ENCODE measurements at regions not wholly inside any gene's neighbourhood (a gene's known extent, or its start where the extent isn't known, plus 50 kb on each side); places are given as distances from the start of the nearest gene placed in this dataset.
"Not testable (repeated sequence)": the region's sequence is repeated elsewhere in the genome, so short reads cannot be mapped to it uniquely, and the experiment has no call there.

DNA sequence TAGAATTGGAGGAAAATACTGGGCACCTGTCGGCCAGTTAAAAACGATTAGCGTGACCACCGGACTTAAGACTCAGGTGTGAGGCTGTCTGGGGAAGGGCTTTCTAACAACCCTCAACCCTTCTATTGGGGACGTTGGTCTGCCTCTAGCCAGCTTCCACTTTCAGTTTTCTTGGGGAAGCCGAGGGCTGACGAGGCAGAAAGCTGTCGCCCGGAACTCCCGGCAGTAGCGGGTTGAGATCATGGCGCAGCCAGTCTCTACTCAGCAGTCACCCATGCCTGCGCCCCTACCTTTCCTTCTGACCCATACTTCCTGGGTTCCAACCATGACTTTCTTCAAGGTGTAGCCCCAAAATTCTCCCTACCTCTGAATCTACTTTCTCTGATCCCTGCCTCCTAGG is 1424.1 kb downstream of the SLITRK1 start:
- no peak overlapping the region for H3K9ac ChIP-seq (ENCODE audit: low read length in 3 of 3)
- DNase-seq (peak in 1 of 5 donors; percentile 41), FAIRE-seq (no peak)
- TF ChIP-seq, protein P1, sequence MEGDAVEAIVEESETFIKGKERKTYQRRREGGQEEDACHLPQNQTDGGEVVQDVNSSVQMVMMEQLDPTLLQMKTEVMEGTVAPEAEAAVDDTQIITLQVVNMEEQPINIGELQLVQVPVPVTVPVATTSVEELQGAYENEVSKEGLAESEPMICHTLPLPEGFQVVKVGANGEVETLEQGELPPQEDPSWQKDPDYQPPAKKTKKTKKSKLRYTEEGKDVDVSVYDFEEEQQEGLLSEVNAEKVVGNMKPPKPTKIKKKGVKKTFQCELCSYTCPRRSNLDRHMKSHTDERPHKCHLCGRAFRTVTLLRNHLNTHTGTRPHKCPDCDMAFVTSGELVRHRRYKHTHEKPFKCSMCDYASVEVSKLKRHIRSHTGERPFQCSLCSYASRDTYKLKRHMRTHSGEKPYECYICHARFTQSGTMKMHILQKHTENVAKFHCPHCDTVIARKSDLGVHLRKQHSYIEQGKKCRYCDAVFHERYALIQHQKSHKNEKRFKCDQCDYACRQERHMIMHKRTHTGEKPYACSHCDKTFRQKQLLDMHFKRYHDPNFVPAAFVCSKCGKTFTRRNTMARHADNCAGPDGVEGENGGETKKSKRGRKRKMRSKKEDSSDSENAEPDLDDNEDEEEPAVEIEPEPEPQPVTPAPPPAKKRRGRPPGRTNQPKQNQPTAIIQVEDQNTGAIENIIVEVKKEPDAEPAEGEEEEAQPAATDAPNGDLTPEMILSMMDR (IDR thresholded peaks at IDR 0.05; ENCODE audit: borderline replicate concordance, extremely low read depth, insufficient read depth) = no peak
- no peaks in the 10 kb centered on the region for H3K27me3 ChIP-seq (ENCODE audit: control insufficient read depth, insufficient read depth, low read length)
- no peak overlapping the region for H3K27ac ChIP-seq (ENCODE audit: low read depth in 2 of 2, low read length in 2 of 2)
- no peaks in the 10 kb centered on the region for H3K4me1 ChIP-seq (ENCODE audit: control insufficient read depth in 2 of 3, insufficient read depth in 2 of 3, low read depth in 1 of 3, low read length in 3 of 3)
- intact Hi-C loops (cut with DNase I) = no loop called here
- H3K36me3 ChIP-seq (ENCODE audit: control insufficient read depth in 2 of 3, insufficient read depth in 3 of 3, low read length in 3 of 3) = no peaks in the 10 kb centered on the region
- no peaks in the 10 kb centered on the region for H3K9me3 ChIP-seq (ENCODE audit: control insufficient read depth in 2 of 3, insufficient read depth in 1 of 3, low read length in 3 of 3)
- H3K4me3 ChIP-seq (ENCODE audit: low read length in 3 of 3) = no peak overlapping the region

DNA sequence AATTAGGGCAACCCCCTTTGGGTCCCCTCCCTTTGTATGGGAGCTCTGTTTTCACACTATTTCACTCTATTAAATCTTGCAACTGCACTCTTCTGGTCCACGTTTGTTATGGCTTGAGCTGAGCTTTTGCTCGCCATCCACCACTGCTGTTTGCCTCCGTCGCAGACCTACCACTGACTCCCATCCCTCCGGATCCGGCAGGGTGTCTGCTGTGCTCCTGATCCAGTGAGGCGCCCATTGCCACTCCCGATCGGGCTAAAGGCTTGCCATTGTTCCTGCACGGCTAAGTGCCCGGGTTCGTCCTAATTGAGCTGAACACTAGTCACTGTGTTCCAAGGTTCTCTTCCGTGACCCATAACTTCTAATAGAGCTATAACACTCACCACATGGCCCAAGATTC is 1424.7 kb downstream of the SLITRK1 start:
- H3K36me3 ChIP-seq (ENCODE audit: control insufficient read depth in 2 of 3, insufficient read depth in 3 of 3, low read length in 3 of 3); H3K4me1 ChIP-seq (ENCODE audit: control insufficient read depth in 2 of 3, insufficient read depth in 2 of 3, low read depth in 1 of 3, low read length in 3 of 3); H3K27me3 ChIP-seq (ENCODE audit: control insufficient read depth, insufficient read depth, low read length); FAIRE-seq; H3K9ac ChIP-seq (ENCODE audit: low read length in 3 of 3); H3K27ac ChIP-seq (ENCODE audit: low read depth in 2 of 2, low read length in 2 of 2); intact Hi-C loops (cut with DNase I); H3K9me3 ChIP-seq (ENCODE audit: control insufficient read depth in 2 of 3, insufficient read depth in 1 of 3, low read length in 3 of 3); H3K4me3 ChIP-seq (ENCODE audit: low read length in 3 of 3): not testable (repeated sequence)
- peak in 1 of 5 donors; percentile 36 for DNase-seq

DNA sequence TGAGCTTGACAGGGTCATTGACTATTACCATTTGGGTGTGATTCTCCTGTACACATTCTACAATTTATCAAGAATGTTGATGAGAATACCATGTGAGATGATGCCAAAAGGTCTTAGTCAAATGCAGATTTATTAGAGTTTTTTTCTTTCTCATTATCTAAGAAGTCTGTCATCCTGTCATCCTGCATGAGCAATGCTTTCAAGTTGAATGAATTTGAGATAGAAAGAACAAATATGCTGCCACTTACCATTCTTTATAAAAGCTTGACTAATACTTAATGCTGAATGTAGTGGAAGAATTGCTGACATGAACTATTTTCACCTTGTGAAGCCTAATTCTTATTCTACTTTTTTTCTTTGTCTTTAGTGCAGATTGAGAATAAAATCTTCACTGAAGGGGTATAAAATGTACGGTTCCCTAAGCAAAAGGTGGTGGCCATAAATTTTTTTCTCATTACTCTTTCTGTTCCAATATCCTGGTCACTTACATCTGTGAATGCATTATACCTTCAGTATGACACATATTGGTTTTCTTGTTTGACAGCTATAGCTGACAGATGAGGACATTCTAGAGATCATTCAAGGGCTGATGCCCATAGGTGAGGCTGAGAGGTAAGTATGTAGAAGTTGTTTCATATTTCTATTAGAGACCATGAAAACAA is 1434.7 kb downstream of the SLITRK1 start:
- TF ChIP-seq, protein P1 (IDR thresholded peaks at IDR 0.05; ENCODE audit: borderline replicate concordance, extremely low read depth, insufficient read depth) = no peak
- Histone ChIP-seq H3K27me3 (ENCODE audit: control insufficient read depth, insufficient read depth, low read length) (no peaks in the 10 kb centered on the region), H3K36me3 (ENCODE audit: control insufficient read depth in 2 of 3, insufficient read depth in 3 of 3, low read length in 3 of 3) (no peaks in the 10 kb centered on the region), H3K27ac (ENCODE audit: low read depth in 2 of 2, low read length in 2 of 2) (no peak overlapping the region), H3K4me3 (ENCODE audit: low read length in 3 of 3) (no peak overlapping the region), H3K4me1 (ENCODE audit: control insufficient read depth in 2 of 3, insufficient read depth in 2 of 3, low read depth in 1 of 3, low read length in 3 of 3) (no peaks in the 10 kb centered on the region), H3K9ac (ENCODE audit: low read length in 3 of 3) (no peak overlapping the region), H3K9me3 (ENCODE audit: control insufficient read depth in 2 of 3, insufficient read depth in 1 of 3, low read length in 3 of 3) (no peaks in the 10 kb centered on the region)
- intact Hi-C loops (cut with DNase I) = no loop called here
- DNase-seq = no peak
- no peak for FAIRE-seq

DNA sequence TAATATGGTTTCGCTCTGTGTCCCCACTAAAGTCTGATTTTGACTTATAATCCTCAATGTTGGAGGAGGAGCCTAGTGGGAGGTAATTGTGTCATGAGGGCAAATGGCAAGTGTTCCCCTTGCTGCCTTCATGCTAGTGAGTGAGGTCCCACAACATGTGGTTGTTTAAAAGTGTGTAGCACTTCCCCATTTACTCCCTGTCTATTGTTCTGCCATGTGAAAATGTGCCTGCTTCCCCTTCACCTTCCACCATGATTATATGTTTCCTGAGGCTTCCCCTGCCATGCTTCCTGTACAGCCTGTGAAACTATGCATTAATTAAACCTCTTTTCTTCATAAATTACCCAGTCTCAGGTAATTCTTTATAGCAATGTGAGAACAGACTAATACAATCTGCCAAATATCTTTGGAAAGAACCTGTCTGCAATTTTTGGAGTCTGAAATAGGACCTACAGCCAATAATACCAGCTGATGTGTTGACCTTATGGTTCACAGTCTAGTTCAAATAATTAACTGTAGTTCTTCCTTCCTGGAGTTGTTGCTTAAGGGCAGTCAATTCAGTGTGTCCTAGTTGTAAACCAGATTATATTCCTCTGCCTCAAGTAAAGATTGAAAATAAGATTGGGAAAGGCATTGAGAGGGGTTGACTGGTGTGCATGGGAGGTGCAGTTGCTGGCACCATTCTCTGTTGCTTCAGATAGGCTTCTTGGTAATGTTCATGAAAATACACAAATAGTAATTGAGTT is 1442.9 kb downstream of the SLITRK1 start:
- FAIRE-seq = no peak
- no peak overlapping the region for H3K9ac ChIP-seq (ENCODE audit: low read length in 3 of 3)

More for the DNA sequence above, 1442.9 kb downstream of the SLITRK1 start:
- H3K27ac ChIP-seq (ENCODE audit: low read depth in 2 of 2, low read length in 2 of 2) = no peak overlapping the region
- H3K36me3 ChIP-seq (ENCODE audit: control insufficient read depth in 2 of 3, insufficient read depth in 3 of 3, low read length in 3 of 3) = no peaks in the 10 kb centered on the region
- H3K27me3 ChIP-seq (ENCODE audit: control insufficient read depth, insufficient read depth, low read length) = no peaks in the 10 kb centered on the region
- intact Hi-C loops (cut with DNase I) = no loop called here
- no peaks in the 10 kb centered on the region for H3K4me1 ChIP-seq (ENCODE audit: control insufficient read depth in 2 of 3, insufficient read depth in 2 of 3, low read depth in 1 of 3, low read length in 3 of 3)
- no peak for DNase-seq
- TF ChIP-seq, protein P1 (IDR thresholded peaks at IDR 0.05; ENCODE audit: borderline replicate concordance, extremely low read depth, insufficient read depth) = no peak
- no peak overlapping the region for H3K4me3 ChIP-seq (ENCODE audit: low read length in 3 of 3)
- peaks cover 0 to 5% (median 0%) of the 10 kb centered on the region in 3 donors for H3K9me3 ChIP-seq (ENCODE audit: control insufficient read depth in 2 of 3, insufficient read depth in 1 of 3, low read length in 3 of 3)
